Endothelial cell of umbilical vein (primary cell): ENCODE measurements at regions not wholly inside any gene's neighbourhood (a gene's known extent, or its start where the extent isn't known, plus 50 kb on each side); places are given as distances from the start of the nearest gene placed in this dataset.

ENCODE experiments used
- BruUV-seq: library from RNA; stranded (reverse); fragments of 400-500 nt; replicated peaks from 2 replicates; lab custom pipeline; 2021; lab: Mats Ljungman, UMichigan
- CTCF ChIA-PET: fragments of 300-600, 350-600 bp; sonication (Branson Sonifier 250); formaldehyde crosslinking; loops from one replicate; lab custom pipeline; 2021; ENCODE audit warnings: antibody characterized with exemption, inconsistent platforms; lab: Charles Lee
- POLR2A ChIA-PET: fragments of 300-600, 350-600 bp; sonication (Branson Sonifier 250); formaldehyde crosslinking; loops from one replicate; lab custom pipeline; 2021; ENCODE audit warnings: antibody characterized with exemption, inconsistent platforms; lab: Charles Lee
- DNase-seq: peaks from one replicate; pipeline ENCODE4 v3.0.0-alpha.2; 2011; ENCODE audit warnings: low read depth, low spot score
- FAIRE-seq: peaks from 2 replicates; lab custom pipeline; 2011; peaks lifted over from hg19 to GRCh38; lab: Jason Lieb, UNC
- H2AFZ ChIP-seq: 2 replicates; pipeline ENCODE4 v1.6.0; 2012; ENCODE audit warnings: low read depth, low read length, control low read depth, inconsistent platforms
- H3K27ac ChIP-seq: 2 replicates; pipeline ENCODE4 v1.5.1; 2011; ENCODE audit warnings: low read depth, mild to moderate bottlenecking, control low read depth, low read length, moderate library complexity; ENCODE audit not compliant: insufficient read depth
- H3K27me3 ChIP-seq, 2 experiments: 2 replicates each; pipeline versions ENCODE4 v1.6.0 to v1.6.1; 2011; ENCODE audit warnings: low read length in 2 of 2, mixed read lengths in 1 of 2; ENCODE audit not compliant: control insufficient read depth in 2 of 2, insufficient read depth in 2 of 2
- H3K36me3 ChIP-seq, 2 experiments: 2 replicates in 1 of 2; 3 replicates in 1 of 2; pipeline ENCODE4 v1.5.1; 2011; ENCODE audit warnings: low read length in 2 of 2, mild to moderate bottlenecking in 1 of 2, moderate library complexity in 1 of 2; ENCODE audit not compliant: control insufficient read depth in 2 of 2, insufficient read depth in 2 of 2; ENCODE audit errors: extremely low read depth in 1 of 2
- H3K4me1 ChIP-seq: 3 replicates; pipeline ENCODE4 v1.5.1; 2011; ENCODE audit warnings: mild to moderate bottlenecking, low read length; ENCODE audit not compliant: control insufficient read depth, insufficient read depth; ENCODE audit errors: extremely low read depth
- H3K4me2 ChIP-seq: 2 replicates; pipeline ENCODE4 v1.6.1; 2011; ENCODE audit warnings: low read length, control low read depth, mixed read lengths; ENCODE audit not compliant: insufficient read depth
- H3K4me3 ChIP-seq, 3 experiments: fragments of 200-600 bp in 1 of 3; sonication (generic), shearing (Covaris generic) in 1 of 3; replicated peaks in 1 of 3; 2 replicates each; pipeline ENCODE4 v1.5.1; 2011 to 2016; ENCODE audit warnings: control low read depth in 3 of 3, low read length in 3 of 3, mild to moderate bottlenecking in 2 of 3, inconsistent platforms in 1 of 3, low read depth in 1 of 3, moderate library complexity in 1 of 3; ENCODE audit not compliant: insufficient read depth in 1 of 3
- H3K79me2 ChIP-seq: 2 replicates; pipeline ENCODE4 v1.6.0; 2012; ENCODE audit warnings: low read length, inconsistent platforms; ENCODE audit not compliant: control insufficient read depth, insufficient read depth
- H3K9ac ChIP-seq: replicated peaks from 2 replicates; pipeline ENCODE3; 2011; ENCODE audit warnings: low read length, control low read depth; ENCODE audit not compliant: insufficient read depth; ENCODE audit errors: extremely low read depth
- H3K9me1 ChIP-seq: replicated peaks from 3 replicates; pipeline ENCODE4 v1.6.0; 2011; ENCODE audit warnings: mild to moderate bottlenecking, low read length; ENCODE audit not compliant: control insufficient read depth, insufficient read depth; ENCODE audit errors: extremely low read depth
- H3K9me3 ChIP-seq: replicated peaks from 2 replicates; pipeline ENCODE4 v1.5.1; 2012; ENCODE audit warnings: low read length, inconsistent platforms; ENCODE audit not compliant: control insufficient read depth, insufficient read depth
- H4K20me1 ChIP-seq: replicated peaks from 2 replicates; pipeline ENCODE3; 2011; ENCODE audit warnings: mild to moderate bottlenecking, low read length; ENCODE audit not compliant: control insufficient read depth, insufficient read depth; ENCODE audit errors: extremely low read depth
- CTCF ChIP-seq, 2 donors: IDR thresholded peaks; 1 replicate in 1 of 2; 2 replicates in 1 of 2; pipeline ENCODE4 v1.5.1; 2011; ENCODE audit warnings: low read length in 2 of 2, mild to moderate bottlenecking in 2 of 2, moderate library complexity in 2 of 2, control low read depth in 1 of 2, inconsistent platforms in 1 of 2, low read depth in 1 of 2; ENCODE audit not compliant: insufficient read depth in 1 of 2; ENCODE audit errors: extremely low read depth in 1 of 2
- MAX ChIP-seq: IDR thresholded peaks from 2 replicates; pipeline ENCODE4 v1.6.1; 2011; ENCODE audit not compliant: insufficient read depth, insufficient read length
- POLR2AphosphoS5 ChIP-seq: IDR thresholded peaks from 2 replicates; pipeline ENCODE4 v1.6.1; 2012; ENCODE audit warnings: low read depth, mild to moderate bottlenecking, control low read depth, low read length, moderate library complexity; ENCODE audit not compliant: insufficient read depth
- dilution Hi-C: fragments of 300-500 bp; cut with MboI; formaldehyde crosslinking; loops from one replicate; pipeline ENCODE4 v1.15.0; 2019; ENCODE audit warnings: low sequenced_read_pairs; ENCODE audit not compliant: extremely low pct_ligation_motif_present
- intact Hi-C: fragments of 100-400 bp; cut with micrococcal nuclease; formaldehyde crosslinking; loops from one replicate; pipeline ENCODE4 v1.10.0; 2022

GRCh38 chr6:169075211-169075914 is 178.3 kb downstream of the THBS2 start:
- Histone ChIP-seq H4K20me1 (no peaks in the 10 kb centered on the region), H3K9me1 (no peaks in the 10 kb centered on the region), H3K79me2 (no peaks in the 10 kb centered on the region), H3K36me3 (no peaks in the 10 kb centered on the region), H2AFZ (no peak overlapping the region), H3K4me3 (no peak overlapping the region), H3K27ac (no peak overlapping the region), H3K9me3 (no peaks in the 10 kb centered on the region), H3K4me2 (no peak overlapping the region), H3K4me1 (no peaks in the 10 kb centered on the region), H3K9ac (no peak overlapping the region), H3K27me3 (no peaks in the 10 kb centered on the region)
- ChIA-PET POLR2A (no interaction called here), CTCF (no interaction called here)
- TF ChIP-seq MAX: no peak
- DNase-seq: no peak
- dilution Hi-C loops (no loop called here), intact Hi-C loops (no loop called here)
- FAIRE-seq: no peak
- no TSS peak for BruUV-seq

- DNase-seq: no peak
- CTCF ChIA-PET: no interaction called here
- no peak overlapping the region for H2AFZ ChIP-seq
These were observed 179.1 kb downstream of the THBS2 start for GRCh38 chr6:169074526-169074925.

More at GRCh38 chr6:169074526-169074925, 179.1 kb downstream of the THBS2 start:
- no peaks in the 10 kb centered on the region for H3K4me1 ChIP-seq
- H3K4me2 ChIP-seq: no peak overlapping the region
- no peaks in the 10 kb centered on the region for H3K79me2 ChIP-seq
- FAIRE-seq: no peak
- no peaks in the 10 kb centered on the region for H3K36me3 ChIP-seq
- H3K27me3 ChIP-seq: no peaks in the 10 kb centered on the region
- no peak for TF ChIP-seq CTCF (IDR thresholded peaks at IDR 0.05; ENCODE audit: extremely low read depth in 1 of 2, insufficient read depth in 1 of 2, low read depth in 1 of 2, low read length in 2 of 2)
- no peak for TF ChIP-seq POLR2AphosphoS5
- intact Hi-C loops (no loop called here), dilution Hi-C loops (no loop called here)
- H3K9ac ChIP-seq: no peak overlapping the region
- H3K4me3 ChIP-seq: no peak overlapping the region
- no peaks in the 10 kb centered on the region for H4K20me1 ChIP-seq
- POLR2A ChIA-PET: no interaction called here
- no peak overlapping the region for H3K27ac ChIP-seq
- no peaks in the 10 kb centered on the region for H3K9me3 ChIP-seq
- no peaks in the 10 kb centered on the region for H3K9me1 ChIP-seq
- BruUV-seq: no TSS peak
